Posterior vena cava (tissue), 2 donors: ENCODE measurements at regions not wholly inside any gene's neighbourhood (a gene's known extent, or its start where the extent isn't known, plus 50 kb on each side); places are given as distances from the start of the nearest gene placed in this dataset.
"Not testable (repeated sequence)": the region's sequence is repeated elsewhere in the genome, so short reads cannot be mapped to it uniquely, and the experiment has no call there.

Source experiments
- DNase-seq: peaks from one replicate; pipeline ENCODE4 v3.0.0-alpha.2; 2020; ENCODE audit warnings: low spot score
- intact Hi-C, 2 donors: fragments of 100-400 bp; cut with DNase I; formaldehyde crosslinking; loops; one replicate each; pipeline versions ENCODE4 v1.14.1 to v1.14.2; 2022 to 2023
- donor health status: DM: yes; HTN: yes; CAD: no.
- donor health status: DM: yes; HTN: yes; CAD: no.

- no peak for DNase-seq
- intact Hi-C loops: no loop called here
Measured at GRCh38 chr5:126263591-126264184, 159.5 kb upstream of the GRAMD2B start.

- intact Hi-C loops: no loop called here
- no peak for DNase-seq
Measured at GRCh38 chr5:126265917-126266316, 157.3 kb upstream of the GRAMD2B start.

GRCh38 chr5:126267438-126267837, 155.8 kb upstream of the GRAMD2B start:
- intact Hi-C loops: no loop called here
- no peak for DNase-seq

GRCh38 chr5:126268697-126269315, 154.4 kb upstream of the GRAMD2B start:
- no peak for DNase-seq
- intact Hi-C loops: no loop called here

GRCh38 chr5:126269511-126269910, 153.7 kb upstream of the GRAMD2B start:
- intact Hi-C loops: no loop called here
- DNase-seq: no peak

- DNase-seq: no peak
- intact Hi-C loops: no loop called here
Measured at GRCh38 chr5:126271141-126271540, 152.1 kb upstream of the GRAMD2B start.

GRCh38 chr5:126274076-126274762, 149.0 kb upstream of the GRAMD2B start:
- no peak for DNase-seq
- intact Hi-C loops: no loop called here

- no peak for DNase-seq
- intact Hi-C loops: no loop called here
Measured at GRCh38 chr5:126274763-126275125, 148.5 kb upstream of the GRAMD2B start.

- intact Hi-C loops: no loop called here
- no peak for DNase-seq
Measured at GRCh38 chr5:126277762-126278161, 145.4 kb upstream of the GRAMD2B start.

GRCh38 chr5:126280343-126280742, 142.9 kb upstream of the GRAMD2B start:
- intact Hi-C loops: no loop called here

GRCh38 chr5:126280846-126281245, 142.4 kb upstream of the GRAMD2B start:
- no peak for DNase-seq
- intact Hi-C loops: no loop called here

More at GRCh38 chr5:126280343-126280742, 142.9 kb upstream of the GRAMD2B start:
- DNase-seq: no peak

- intact Hi-C loops: no loop called here
- no peak for DNase-seq
Measured at GRCh38 chr5:126284977-126285696, 138.1 kb upstream of the GRAMD2B start.

GRCh38 chr5:126296121-126296520, 127.1 kb upstream of the GRAMD2B start:
- DNase-seq, intact Hi-C loops: not testable (repeated sequence)

- intact Hi-C loops: no loop called here
- DNase-seq: no peak
Measured at GRCh38 chr5:126300293-126300692, 122.9 kb upstream of the GRAMD2B start.

- no peak for DNase-seq
- intact Hi-C loops: no loop called here
Measured at GRCh38 chr5:126301056-126301455, 122.2 kb upstream of the GRAMD2B start.

GRCh38 chr5:126309860-126310259, 113.3 kb upstream of the GRAMD2B start:
- no peak for DNase-seq
- intact Hi-C loops: no loop called here

GRCh38 chr5:126311766-126312165, 111.4 kb upstream of the GRAMD2B start:
- intact Hi-C loops: no loop called here
- DNase-seq: no peak

- no peak for DNase-seq
Measured at GRCh38 chr5:126315341-126315740, 107.9 kb upstream of the GRAMD2B start.

GRCh38 chr5:126332326-126332725, 90.9 kb upstream of the GRAMD2B start:
- intact Hi-C loops: no loop called here
- no peak for DNase-seq

More at GRCh38 chr5:126315341-126315740, 107.9 kb upstream of the GRAMD2B start:
- intact Hi-C loops: no loop called here

GRCh38 chr5:126334760-126335159, 88.4 kb upstream of the GRAMD2B start:
- intact Hi-C loops: no loop called here
- DNase-seq: no peak
